ENCODE measurements at regions not wholly inside any gene's neighbourhood (a gene's known extent, or its start where the extent isn't known, plus 50 kb on each side); places are given as distances from the start of the nearest gene placed in this dataset.

DNA sequence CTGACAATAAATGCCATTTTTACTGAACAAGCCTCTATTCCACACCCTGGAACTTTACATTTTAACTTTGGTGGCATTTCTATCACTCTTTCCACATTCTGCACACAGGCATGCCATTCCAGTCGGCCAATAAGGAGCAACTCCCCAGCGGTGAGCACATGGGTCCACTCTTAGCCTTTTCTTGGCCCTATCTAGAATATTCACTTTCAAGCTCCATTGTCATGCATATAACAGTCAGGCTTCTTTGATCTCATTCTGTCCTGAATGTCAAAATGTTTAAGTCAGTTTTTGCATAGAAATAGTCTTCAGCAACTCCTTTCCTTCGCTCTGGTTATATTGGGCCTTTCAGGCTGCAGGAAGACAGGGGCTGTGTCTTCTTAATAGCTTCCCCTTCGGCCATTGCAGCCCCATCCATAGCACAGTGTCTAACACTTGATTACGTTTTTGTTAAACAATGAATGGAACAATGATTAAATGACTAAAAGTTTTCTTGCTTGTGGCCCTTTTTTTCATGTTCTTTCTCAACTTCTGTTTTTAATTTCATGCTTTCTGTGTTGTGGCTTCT is 427.3 kb downstream of the MFSD1 start:
- Histone ChIP-seq H3K9ac (ENCODE audit: low read depth in 1 of 3, low read length in 3 of 3) (no peak overlapping the region), H3K27ac (ENCODE audit: low read depth, low read length) (no peak overlapping the region), H3K36me3 (ENCODE audit: control insufficient read depth in 3 of 3, insufficient read depth in 3 of 3, low read length in 3 of 3) (no peaks in the 10 kb centered on the region), H3K4me3 (ENCODE audit: low read length in 3 of 3) (no peak overlapping the region), H3K9me3 (ENCODE audit: control insufficient read depth in 3 of 3, low read length in 3 of 3) (no peaks in the 10 kb centered on the region), H3K27me3 (ENCODE audit: control insufficient read depth in 3 of 3, insufficient read depth in 3 of 3, low read length in 3 of 3) (no peaks in the 10 kb centered on the region), H3K4me1 (ENCODE audit: control insufficient read depth in 3 of 3, insufficient read depth in 3 of 3, low read length in 3 of 3) (no peaks in the 10 kb centered on the region)

DNA sequence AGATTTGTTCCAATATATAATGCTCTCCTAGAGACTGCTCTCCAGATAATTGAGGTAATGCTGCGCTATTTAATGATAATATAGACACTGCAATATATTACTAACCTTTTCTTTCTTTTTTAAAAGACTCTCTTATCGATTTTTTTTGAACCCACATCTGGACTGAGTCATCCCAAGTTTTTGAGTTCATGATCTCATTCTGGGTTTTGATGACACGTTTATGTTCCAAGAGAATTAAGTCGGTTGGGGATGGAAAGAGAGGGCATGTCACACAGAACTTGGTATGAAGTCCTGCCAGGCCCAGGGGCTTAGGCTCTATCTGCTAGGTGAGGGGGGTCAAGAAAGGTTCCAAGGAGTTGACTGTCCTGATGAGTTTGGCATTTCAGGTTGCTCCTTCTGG is 431.1 kb downstream of the MFSD1 start:
- Histone ChIP-seq H3K27me3 (ENCODE audit: control insufficient read depth in 3 of 3, insufficient read depth in 3 of 3, low read length in 3 of 3) (no peaks in the 10 kb centered on the region), H3K9ac (ENCODE audit: low read depth in 1 of 3, low read length in 3 of 3) (no peak overlapping the region), H3K4me1 (ENCODE audit: control insufficient read depth in 3 of 3, insufficient read depth in 3 of 3, low read length in 3 of 3) (no peaks in the 10 kb centered on the region), H3K4me3 (ENCODE audit: low read length in 3 of 3) (no peak overlapping the region), H3K36me3 (ENCODE audit: control insufficient read depth in 3 of 3, insufficient read depth in 3 of 3, low read length in 3 of 3) (no peaks in the 10 kb centered on the region), H3K27ac (ENCODE audit: low read depth, low read length) (no peak overlapping the region), H3K9me3 (ENCODE audit: control insufficient read depth in 3 of 3, low read length in 3 of 3) (no peaks in the 10 kb centered on the region)

DNA sequence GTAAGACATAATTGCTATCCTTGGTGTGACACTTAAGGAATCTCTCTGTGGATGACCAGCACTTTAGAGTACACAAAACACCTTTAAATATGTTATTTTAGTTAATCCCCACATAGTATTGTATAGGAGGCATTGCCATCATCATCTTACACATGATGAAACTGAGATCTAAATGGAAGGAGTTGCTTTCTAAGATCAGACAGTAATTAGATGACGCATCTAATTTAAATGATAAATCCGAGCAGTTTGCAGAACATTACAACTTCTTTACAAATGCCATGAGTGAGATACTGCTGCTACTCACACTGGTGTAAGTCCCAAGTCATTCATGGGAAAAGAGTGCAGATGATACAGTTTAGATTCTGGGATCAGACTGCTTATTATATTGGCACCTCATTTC is 431.9 kb downstream of the MFSD1 start:
- no peaks in the 10 kb centered on the region for H3K36me3 ChIP-seq (ENCODE audit: control insufficient read depth in 3 of 3, insufficient read depth in 3 of 3, low read length in 3 of 3)
- H3K27ac ChIP-seq (ENCODE audit: low read depth, low read length): no peak overlapping the region
- H3K4me1 ChIP-seq (ENCODE audit: control insufficient read depth in 3 of 3, insufficient read depth in 3 of 3, low read length in 3 of 3): no peaks in the 10 kb centered on the region
- no peak overlapping the region for H3K9ac ChIP-seq (ENCODE audit: low read depth in 1 of 3, low read length in 3 of 3)
- H3K27me3 ChIP-seq (ENCODE audit: control insufficient read depth in 3 of 3, insufficient read depth in 3 of 3, low read length in 3 of 3): no peaks in the 10 kb centered on the region
- H3K9me3 ChIP-seq (ENCODE audit: control insufficient read depth in 3 of 3, low read length in 3 of 3): no peaks in the 10 kb centered on the region
- no peak overlapping the region for H3K4me3 ChIP-seq (ENCODE audit: low read length in 3 of 3)

DNA sequence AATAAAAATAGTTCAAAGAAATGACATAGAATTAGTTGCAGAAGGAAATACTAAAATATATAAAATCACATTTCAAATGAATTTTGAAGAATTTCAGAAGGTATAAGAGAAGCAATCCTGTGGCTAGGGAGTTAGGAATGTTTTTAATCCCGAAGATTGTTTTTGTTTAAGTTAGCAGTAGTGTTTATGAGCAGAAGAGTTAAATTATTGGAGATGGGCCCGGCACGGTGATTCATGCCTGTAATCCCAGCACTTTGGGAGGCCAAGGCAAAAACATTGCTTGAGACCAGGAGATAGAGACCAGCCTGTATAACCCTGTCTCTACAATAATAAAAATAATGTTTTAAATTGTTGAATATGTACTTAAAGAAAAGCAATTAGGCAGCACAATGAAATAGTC is 432.5 kb downstream of the MFSD1 start:
- Histone ChIP-seq H3K9me3 (ENCODE audit: control insufficient read depth in 3 of 3, low read length in 3 of 3) (no peaks in the 10 kb centered on the region), H3K4me1 (ENCODE audit: control insufficient read depth in 3 of 3, insufficient read depth in 3 of 3, low read length in 3 of 3) (no peaks in the 10 kb centered on the region), H3K27me3 (ENCODE audit: control insufficient read depth in 3 of 3, insufficient read depth in 3 of 3, low read length in 3 of 3) (no peaks in the 10 kb centered on the region), H3K9ac (ENCODE audit: low read depth in 1 of 3, low read length in 3 of 3) (no peak overlapping the region), H3K36me3 (ENCODE audit: control insufficient read depth in 3 of 3, insufficient read depth in 3 of 3, low read length in 3 of 3) (no peaks in the 10 kb centered on the region), H3K4me3 (ENCODE audit: low read length in 3 of 3) (no peak overlapping the region), H3K27ac (ENCODE audit: low read depth, low read length) (no peak overlapping the region)

DNA sequence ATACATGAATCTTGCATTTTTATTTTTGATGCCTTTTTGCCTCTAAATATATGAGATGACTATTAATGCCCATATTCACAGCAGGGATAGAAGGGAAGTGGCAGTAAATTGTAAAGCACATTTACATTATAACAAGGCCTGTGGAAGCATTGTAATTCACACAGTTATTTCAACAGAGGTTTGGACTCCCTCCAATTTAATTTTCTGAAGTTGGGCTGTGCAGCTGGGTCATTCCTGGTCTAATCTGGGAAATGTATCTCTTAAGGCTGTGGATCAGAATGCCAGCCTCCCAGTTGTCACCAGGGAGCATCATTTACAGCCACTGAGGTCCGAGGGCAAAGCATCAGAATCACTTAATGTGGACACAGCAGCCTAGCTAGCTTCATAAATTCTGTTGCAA is 434.5 kb downstream of the MFSD1 start:
- H3K9me3 ChIP-seq (ENCODE audit: control insufficient read depth in 3 of 3, low read length in 3 of 3): no peaks in the 10 kb centered on the region
- H3K4me3 ChIP-seq (ENCODE audit: low read length in 3 of 3): no peak overlapping the region
- no peak overlapping the region for H3K27ac ChIP-seq (ENCODE audit: low read depth, low read length)
- no peak overlapping the region for H3K9ac ChIP-seq (ENCODE audit: low read depth in 1 of 3, low read length in 3 of 3)
- no peaks in the 10 kb centered on the region for H3K27me3 ChIP-seq (ENCODE audit: control insufficient read depth in 3 of 3, insufficient read depth in 3 of 3, low read length in 3 of 3)
- no peaks in the 10 kb centered on the region for H3K4me1 ChIP-seq (ENCODE audit: control insufficient read depth in 3 of 3, insufficient read depth in 3 of 3, low read length in 3 of 3)
- no peaks in the 10 kb centered on the region for H3K36me3 ChIP-seq (ENCODE audit: control insufficient read depth in 3 of 3, insufficient read depth in 3 of 3, low read length in 3 of 3)

DNA sequence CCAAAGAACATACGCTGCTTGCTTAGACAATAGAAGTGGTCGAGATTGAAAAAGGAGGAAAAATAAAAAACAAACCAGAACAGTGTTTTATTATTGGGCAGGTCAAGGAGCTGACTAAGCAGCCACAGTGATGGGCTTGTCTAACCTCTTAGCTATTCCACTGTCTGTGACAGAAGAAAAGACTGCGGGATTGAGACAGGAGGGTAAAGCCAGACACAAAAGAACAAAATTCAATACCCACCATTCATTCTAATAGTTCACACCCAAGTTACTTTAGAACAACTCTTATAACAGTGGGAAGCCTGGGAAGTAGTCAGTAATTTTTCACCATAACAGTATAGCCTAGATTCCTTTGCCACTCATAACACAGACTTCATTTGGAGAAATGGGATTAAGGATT is 435.4 kb downstream of the MFSD1 start:
- Histone ChIP-seq H3K4me3 (ENCODE audit: low read length in 3 of 3) (no peak overlapping the region), H3K9ac (ENCODE audit: low read depth in 1 of 3, low read length in 3 of 3) (no peak overlapping the region), H3K27me3 (ENCODE audit: control insufficient read depth in 3 of 3, insufficient read depth in 3 of 3, low read length in 3 of 3) (no peaks in the 10 kb centered on the region), H3K27ac (ENCODE audit: low read depth, low read length) (no peak overlapping the region), H3K36me3 (ENCODE audit: control insufficient read depth in 3 of 3, insufficient read depth in 3 of 3, low read length in 3 of 3) (no peaks in the 10 kb centered on the region), H3K4me1 (ENCODE audit: control insufficient read depth in 3 of 3, insufficient read depth in 3 of 3, low read length in 3 of 3) (no peaks in the 10 kb centered on the region), H3K9me3 (ENCODE audit: control insufficient read depth in 3 of 3, low read length in 3 of 3) (no peaks in the 10 kb centered on the region)

DNA sequence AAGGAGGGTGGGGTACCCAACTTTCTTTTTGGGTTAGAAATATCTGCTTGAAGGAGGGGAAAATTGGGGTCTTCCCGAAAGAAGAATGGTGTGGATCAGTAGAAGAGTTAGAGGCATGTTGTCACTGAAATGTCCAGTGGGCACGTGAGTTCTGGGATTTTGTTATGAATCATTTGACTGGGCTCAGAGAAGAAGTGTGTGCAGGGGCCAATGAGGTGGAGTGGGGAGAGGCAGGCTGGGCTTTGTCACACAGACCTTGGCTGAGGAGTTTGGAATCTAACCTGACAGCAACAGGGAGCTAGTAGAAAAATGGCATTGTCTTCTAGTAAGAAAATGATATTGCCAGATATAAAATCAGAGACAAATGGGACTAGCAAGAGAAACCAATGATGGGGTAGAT is 436.8 kb downstream of the MFSD1 start:
- Histone ChIP-seq H3K4me1 (ENCODE audit: control insufficient read depth in 3 of 3, insufficient read depth in 3 of 3, low read length in 3 of 3) (no peaks in the 10 kb centered on the region), H3K36me3 (ENCODE audit: control insufficient read depth in 3 of 3, insufficient read depth in 3 of 3, low read length in 3 of 3) (no peaks in the 10 kb centered on the region), H3K4me3 (ENCODE audit: low read length in 3 of 3) (no peak overlapping the region), H3K27ac (ENCODE audit: low read depth, low read length) (no peak overlapping the region), H3K9ac (ENCODE audit: low read depth in 1 of 3, low read length in 3 of 3) (no peak overlapping the region), H3K9me3 (ENCODE audit: control insufficient read depth in 3 of 3, low read length in 3 of 3) (no peaks in the 10 kb centered on the region), H3K27me3 (ENCODE audit: control insufficient read depth in 3 of 3, insufficient read depth in 3 of 3, low read length in 3 of 3) (no peaks in the 10 kb centered on the region)

DNA sequence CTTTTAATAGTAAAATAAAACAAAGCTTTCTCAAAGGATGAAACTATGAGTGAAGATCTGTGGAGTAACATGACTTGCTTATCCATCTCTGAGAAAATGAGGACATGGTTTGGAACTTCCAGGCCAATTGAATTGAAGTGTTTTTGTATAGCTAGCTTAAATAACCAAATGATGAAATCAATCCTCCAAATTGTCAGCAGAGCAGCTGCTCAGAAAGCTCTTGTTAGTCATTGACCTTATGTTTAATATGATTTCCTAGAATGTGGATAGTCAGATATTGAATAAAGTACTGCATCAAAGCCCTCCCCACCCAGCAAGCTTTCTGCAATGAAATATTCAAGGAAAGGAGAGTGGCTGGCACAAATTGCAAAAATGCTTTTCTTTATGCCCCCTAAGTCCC is 437.2 kb downstream of the MFSD1 start:
- no peak overlapping the region for H3K9ac ChIP-seq (ENCODE audit: low read depth in 1 of 3, low read length in 3 of 3)

DNA sequence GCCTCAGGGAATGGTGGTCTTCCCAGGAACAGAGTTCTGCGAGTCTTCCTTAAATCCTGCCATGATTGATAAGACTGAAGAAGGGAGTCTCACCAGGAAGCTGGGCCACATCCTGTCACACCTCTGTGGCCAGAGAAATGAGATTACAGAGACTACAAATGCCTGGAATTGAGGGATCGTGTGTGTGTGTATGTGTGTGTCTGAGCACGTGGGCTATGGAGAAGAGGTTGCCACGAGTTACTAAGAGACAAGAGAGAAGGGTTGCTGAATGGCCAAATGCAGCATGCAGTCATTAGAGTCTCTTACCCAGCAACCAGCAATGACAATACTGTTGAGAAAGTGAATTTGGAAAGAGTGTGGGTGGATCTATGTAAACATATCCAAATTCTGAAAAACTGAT is 443.1 kb downstream of the MFSD1 start:
- Histone ChIP-seq H3K27me3 (ENCODE audit: control insufficient read depth in 3 of 3, insufficient read depth in 3 of 3, low read length in 3 of 3) (no peaks in the 10 kb centered on the region), H3K4me3 (ENCODE audit: low read length in 3 of 3) (no peak overlapping the region), H3K9me3 (ENCODE audit: control insufficient read depth in 3 of 3, low read length in 3 of 3) (no peaks in the 10 kb centered on the region), H3K9ac (ENCODE audit: low read depth in 1 of 3, low read length in 3 of 3) (no peak overlapping the region), H3K4me1 (ENCODE audit: control insufficient read depth in 3 of 3, insufficient read depth in 3 of 3, low read length in 3 of 3) (no peaks in the 10 kb centered on the region), H3K27ac (ENCODE audit: low read depth, low read length) (no peak overlapping the region), H3K36me3 (ENCODE audit: control insufficient read depth in 3 of 3, insufficient read depth in 3 of 3, low read length in 3 of 3) (no peaks in the 10 kb centered on the region)

More for the DNA sequence above, 437.2 kb downstream of the MFSD1 start:
- H3K36me3 ChIP-seq (ENCODE audit: control insufficient read depth in 3 of 3, insufficient read depth in 3 of 3, low read length in 3 of 3): no peaks in the 10 kb centered on the region
- no peak overlapping the region for H3K4me3 ChIP-seq (ENCODE audit: low read length in 3 of 3)
- H3K27me3 ChIP-seq (ENCODE audit: control insufficient read depth in 3 of 3, insufficient read depth in 3 of 3, low read length in 3 of 3): no peaks in the 10 kb centered on the region
- no peaks in the 10 kb centered on the region for H3K9me3 ChIP-seq (ENCODE audit: control insufficient read depth in 3 of 3, low read length in 3 of 3)
- H3K27ac ChIP-seq (ENCODE audit: low read depth, low read length): no peak overlapping the region
- H3K4me1 ChIP-seq (ENCODE audit: control insufficient read depth in 3 of 3, insufficient read depth in 3 of 3, low read length in 3 of 3): no peaks in the 10 kb centered on the region

DNA sequence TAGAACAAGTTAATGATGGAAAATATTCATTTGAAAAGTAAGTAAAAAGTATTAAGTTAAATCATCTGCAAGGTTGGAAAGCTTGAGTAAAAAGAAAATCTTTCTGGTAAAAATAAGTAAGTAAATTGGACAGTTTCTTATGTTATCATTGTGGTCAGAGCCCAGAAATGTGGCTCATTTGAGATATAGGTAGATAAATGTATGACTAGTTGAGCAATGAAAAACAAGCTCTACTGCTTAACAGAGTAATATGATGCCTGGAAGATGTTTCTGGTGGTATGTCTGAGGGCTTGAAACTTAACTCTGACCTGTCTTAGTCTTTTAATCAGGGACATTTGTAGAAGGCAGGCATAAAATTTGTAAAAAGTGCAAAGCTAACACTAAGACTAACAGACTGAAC is 444.0 kb downstream of the MFSD1 start:
- H3K36me3 ChIP-seq (ENCODE audit: control insufficient read depth in 3 of 3, insufficient read depth in 3 of 3, low read length in 3 of 3): no peaks in the 10 kb centered on the region
- H3K4me1 ChIP-seq (ENCODE audit: control insufficient read depth in 3 of 3, insufficient read depth in 3 of 3, low read length in 3 of 3): no peaks in the 10 kb centered on the region
- H3K4me3 ChIP-seq (ENCODE audit: low read length in 3 of 3): no peak overlapping the region
- H3K27ac ChIP-seq (ENCODE audit: low read depth, low read length): no peak overlapping the region
- H3K9ac ChIP-seq (ENCODE audit: low read depth in 1 of 3, low read length in 3 of 3): no peak overlapping the region
- no peaks in the 10 kb centered on the region for H3K9me3 ChIP-seq (ENCODE audit: control insufficient read depth in 3 of 3, low read length in 3 of 3)
- no peaks in the 10 kb centered on the region for H3K27me3 ChIP-seq (ENCODE audit: control insufficient read depth in 3 of 3, insufficient read depth in 3 of 3, low read length in 3 of 3)

DNA sequence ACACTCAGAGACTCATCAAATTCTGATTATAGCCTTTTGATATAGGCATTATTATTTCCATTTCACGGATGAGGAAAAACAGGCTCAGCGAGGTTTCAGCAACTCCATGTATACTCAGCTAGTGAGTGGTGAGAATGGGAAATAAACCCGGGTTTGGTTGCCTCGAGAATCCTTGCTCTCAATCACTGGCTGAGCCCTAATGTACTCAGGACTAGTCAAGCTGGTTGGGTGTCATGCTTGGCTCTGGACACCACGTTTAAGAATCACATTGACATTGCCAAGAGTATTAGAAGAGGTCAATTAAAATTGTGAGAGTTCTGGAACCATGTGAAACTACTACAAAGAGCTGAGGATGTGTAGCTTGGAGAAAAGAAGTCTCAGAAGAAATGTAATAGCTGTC is 444.5 kb downstream of the MFSD1 start:
- Histone ChIP-seq H3K9ac (ENCODE audit: low read depth in 1 of 3, low read length in 3 of 3) (no peak overlapping the region), H3K27me3 (ENCODE audit: control insufficient read depth in 3 of 3, insufficient read depth in 3 of 3, low read length in 3 of 3) (no peaks in the 10 kb centered on the region), H3K4me3 (ENCODE audit: low read length in 3 of 3) (no peak overlapping the region), H3K27ac (ENCODE audit: low read depth, low read length) (no peak overlapping the region), H3K36me3 (ENCODE audit: control insufficient read depth in 3 of 3, insufficient read depth in 3 of 3, low read length in 3 of 3) (no peaks in the 10 kb centered on the region), H3K4me1 (ENCODE audit: control insufficient read depth in 3 of 3, insufficient read depth in 3 of 3, low read length in 3 of 3) (no peaks in the 10 kb centered on the region), H3K9me3 (ENCODE audit: control insufficient read depth in 3 of 3, low read length in 3 of 3) (no peaks in the 10 kb centered on the region)
